Stomach (tissue), 4 donors: ENCODE measurements at regions not wholly inside any gene's neighbourhood (a gene's known extent, or its start where the extent isn't known, plus 50 kb on each side); places are given as distances from the start of the nearest gene placed in this dataset.

Experiments
- CTCF ChIP-seq, 7 experiments: fragments of 450-650 bp in 4 of 7; fragments of 200-600 bp in 3 of 7; sonication (generic) in 3 of 7; IDR thresholded peaks; one replicate each; pipeline ENCODE4 v1.5.1; 2016 to 2019; ENCODE audit warnings: antibody characterized with exemption in 7 of 7, control low read depth in 2 of 7, mild to moderate bottlenecking in 1 of 7
- EP300 ChIP-seq: sonication (generic); formaldehyde crosslinking; IDR thresholded peaks from one replicate; pipeline ENCODE4 v1.6.1; 2017; ENCODE audit warnings: antibody characterized with exemption
- POLR2AphosphoS5 ChIP-seq, 3 donors: sonication (generic); formaldehyde crosslinking; IDR thresholded peaks; one replicate each; pipeline ENCODE4 v1.6.1; 2016; ENCODE audit warnings: antibody characterized with exemption in 3 of 3

- no peak for TF ChIP-seq POLR2AphosphoS5 (IDR thresholded peaks at IDR 0.05)
- no peak for TF ChIP-seq CTCF (IDR thresholded peaks at IDR 0.05)
- no peak for TF ChIP-seq EP300
Measured at GRCh38 chr20:11813106-11813890, 104.4 kb upstream of the BTBD3 start.
